SH-SY5Y (cell line): ENCODE measurements at regions not wholly inside any gene's neighbourhood (a gene's known extent, or its start where the extent isn't known, plus 50 kb on each side); places are given as distances from the start of the nearest gene placed in this dataset.

ENCODE experiments used
- GATA2 ChIP-seq: IDR thresholded peaks from 2 replicates; pipeline ENCODE4 v1.6.1; 2011; ENCODE audit warnings: mild to moderate bottlenecking, low read depth, low read length
- GATA3 ChIP-seq: IDR thresholded peaks from 2 replicates; pipeline ENCODE4 v1.6.1; 2011; ENCODE audit warnings: low read depth, mild to moderate bottlenecking, low read length, moderate library complexity

- TF ChIP-seq GATA2, result no peak
- no peak for TF ChIP-seq GATA3
Measured at GRCh38 chr15:34512628-34513027, 70.8 kb downstream of the GOLGA8B start.
